Ishikawa (cell line): ENCODE measurements at regions not wholly inside any gene's neighbourhood (a gene's known extent, or its start where the extent isn't known, plus 50 kb on each side); places are given as distances from the start of the nearest gene placed in this dataset.

ENCODE experiments used
- CEBPB ChIP-seq: IDR thresholded peaks from 2 replicates; pipeline ENCODE4 v1.6.1; 2012
- EP300 ChIP-seq: IDR thresholded peaks from 2 replicates; pipeline ENCODE4 v1.6.1; 2012; ENCODE audit warnings: borderline replicate concordance
- RAD21 ChIP-seq: IDR thresholded peaks from 2 replicates; pipeline ENCODE4 v1.6.1; 2012; ENCODE audit warnings: low read depth
- REST ChIP-seq: IDR thresholded peaks from 2 replicates; pipeline ENCODE4 v1.6.1; 2012; ENCODE audit warnings: low read depth, mild to moderate bottlenecking
- TCF12 ChIP-seq: IDR thresholded peaks from 2 replicates; pipeline ENCODE4 v1.6.1; 2012; ENCODE audit warnings: low read depth
- TEAD4 ChIP-seq: IDR thresholded peaks from 2 replicates; pipeline ENCODE4 v1.6.1; 2012
- YY1 ChIP-seq: IDR thresholded peaks from 2 replicates; pipeline ENCODE4 v1.6.1; 2012; ENCODE audit warnings: low read depth

- TF ChIP-seq CEBPB (no peak), TCF12 (no peak), YY1 (no peak), EP300 (no peak), RAD21 (no peak), REST (no peak), TEAD4 (no peak)
These were observed 146.8 kb upstream of the DIO2 start for GRCh38 chr14:80358112-80358511.
